GM23248 (cell line): ENCODE measurements at regions not wholly inside any gene's neighbourhood (a gene's known extent, or its start where the extent isn't known, plus 50 kb on each side); places are given as distances from the start of the nearest gene placed in this dataset.

Experiments
- DNase-seq: peaks from one replicate; pipeline ENCODE4 v3.0.0-alpha.2; 2015
- H2AFZ ChIP-seq: fragments of 200-600 bp; sonication (generic); 2 replicates; pipeline ENCODE4 v1.6.1; 2016; ENCODE audit warnings: antibody characterized with exemption
- H3F3A ChIP-seq: fragments of 200-600 bp; sonication (generic); 2 replicates; pipeline ENCODE4 v1.6.1; 2016; ENCODE audit warnings: mild to moderate bottlenecking, antibody characterized with exemption, mixed run types; ENCODE audit not compliant: insufficient read depth
- H3K27ac ChIP-seq: fragments of 200-600 bp; sonication (generic); 2 replicates; pipeline ENCODE4 v1.5.1; 2016; ENCODE audit warnings: mild to moderate bottlenecking
- H3K27me3 ChIP-seq: fragments of 200-600 bp; sonication (generic); replicated peaks from 2 replicates; pipeline ENCODE4 v1.6.1; 2016; ENCODE audit warnings: mild to moderate bottlenecking; ENCODE audit not compliant: insufficient read depth
- H3K36me3 ChIP-seq: fragments of 200-600 bp; sonication (generic); 2 replicates; pipeline ENCODE4 v1.6.1; 2016; ENCODE audit warnings: low read depth, mild to moderate bottlenecking
- H3K4me1 ChIP-seq: fragments of 200-600 bp; sonication (generic); 2 replicates; pipeline ENCODE4 v1.6.1; 2016; ENCODE audit warnings: mild to moderate bottlenecking; ENCODE audit not compliant: insufficient read depth
- H3K4me2 ChIP-seq: fragments of 200-600 bp; sonication (generic); one replicate; pipeline ENCODE4 v1.6.1; 2016; ENCODE audit warnings: mild to moderate bottlenecking; ENCODE audit not compliant: unreplicated experiment
- H3K4me3 ChIP-seq: fragments of 200-600 bp; sonication (generic); 2 replicates; pipeline ENCODE4 v1.5.1; 2016; ENCODE audit warnings: mild to moderate bottlenecking
- H3K79me2 ChIP-seq: fragments of 200-600 bp; sonication (generic); 2 replicates; pipeline ENCODE4 v1.6.1; 2016; ENCODE audit warnings: mild to moderate bottlenecking; ENCODE audit not compliant: insufficient read depth
- H3K9ac ChIP-seq: fragments of 200-600 bp; sonication (generic); 2 replicates; pipeline ENCODE4 v1.6.1; 2016; ENCODE audit warnings: mild to moderate bottlenecking
- H3K9me2 ChIP-seq: fragments of 200-600 bp; sonication (generic); 2 replicates; pipeline ENCODE4 v1.6.1; 2016; ENCODE audit warnings: mixed run types, mild to moderate bottlenecking, moderate library complexity; ENCODE audit not compliant: insufficient read depth
- H3K9me3 ChIP-seq: fragments of 200-600 bp; sonication (generic); one replicate; pipeline ENCODE4 v1.6.1; 2017; ENCODE audit warnings: low read depth
- H4K20me1 ChIP-seq: fragments of 200-600 bp; sonication (generic); 2 replicates; pipeline ENCODE4 v1.6.0; 2016; ENCODE audit not compliant: insufficient read depth
- EZH2 ChIP-seq: fragments of 200-600 bp; sonication (generic); IDR thresholded peaks from 2 replicates; pipeline ENCODE4 v1.6.1; 2018; ENCODE audit warnings: antibody characterized with exemption, mild to moderate bottlenecking; ENCODE audit not compliant: insufficient read depth, poor library complexity, severe bottlenecking
- EZH2phosphoT487 ChIP-seq: fragments of 200-600 bp; sonication (generic); IDR thresholded peaks from 2 replicates; pipeline ENCODE4 v1.6.1; 2018; ENCODE audit warnings: antibody characterized with exemption, moderate library complexity, mild to moderate bottlenecking, low read depth; ENCODE audit not compliant: insufficient read depth
- WGBS, 2 experiments: methylation state at CpG; one replicate each; pipeline ENCODE4 v1.1.6; 2015 to 2017; ENCODE audit warnings: low lambda C conversion rate in 2 of 2, low coverage in 1 of 2; ENCODE audit errors: missing lambda C conversion rate in 2 of 2; 5-methylcytosine and 5-hydroxymethylcytosine counted together
- in situ Hi-C: fragments of 300-500 bp; cut with MboI; formaldehyde crosslinking; loops from 2 replicates; pipeline ENCODE4 v1.15.0; 2020

GRCh38 chr4:132016703-132017350 lies 1132.3 kb upstream of the PCDH10 start:
- in situ Hi-C loops: no loop called here
- DNase-seq: no peak
- Histone ChIP-seq H3K27ac (no peak overlapping the region), H3K9me3 (no peaks in the 10 kb centered on the region), H3K79me2 (no peaks in the 10 kb centered on the region), H3K9me2 (no peaks in the 10 kb centered on the region), H3K4me1 (no peaks in the 10 kb centered on the region), H3K36me3 (no peaks in the 10 kb centered on the region), H3K27me3 (no peaks in the 10 kb centered on the region), H3F3A (no peaks in the 10 kb centered on the region), H3K4me2 (no peak overlapping the region), H3K4me3 (no peak overlapping the region), H2AFZ (no peak overlapping the region), H4K20me1 (no peaks in the 10 kb centered on the region), H3K9ac (no peak overlapping the region)
- WGBS, 2 experiments: 34 to 38% methylated on average over 2 of the region's 2 CpGs
- TF ChIP-seq EZH2: no peak
- no peak for TF ChIP-seq EZH2phosphoT487

DNA sequence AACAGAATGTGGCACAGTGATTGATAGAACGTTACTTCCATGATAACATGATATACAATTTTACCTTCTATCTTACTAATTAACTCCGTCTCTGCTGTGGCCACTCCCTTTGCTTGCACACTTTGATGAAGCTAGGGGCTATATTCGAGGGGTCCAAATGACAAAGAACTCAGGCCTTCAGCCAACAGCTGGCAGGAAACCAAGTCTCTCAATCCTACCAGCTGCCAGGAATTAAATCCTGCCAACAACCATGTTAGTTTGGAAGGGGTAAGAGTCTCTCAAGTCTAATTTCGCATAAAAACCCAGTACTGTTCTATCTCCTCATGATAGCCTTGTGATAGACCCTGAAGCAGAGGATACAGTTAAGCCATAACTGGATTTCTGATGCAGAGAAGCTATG lies 1122.9 kb upstream of the PCDH10 start:
- H3K9me2 ChIP-seq: no peaks in the 10 kb centered on the region
- no peaks in the 10 kb centered on the region for H3K79me2 ChIP-seq
- 5 to 6% methylated on average over 4 of the region's 4 CpGs for WGBS, 2 experiments
- no peaks in the 10 kb centered on the region for H3K4me1 ChIP-seq
- no peaks in the 10 kb centered on the region for H3K27me3 ChIP-seq
- H3K27ac ChIP-seq: no peak overlapping the region
- H3K4me3 ChIP-seq: no peak overlapping the region
- H3K36me3 ChIP-seq: no peaks in the 10 kb centered on the region
- in situ Hi-C loops: no loop called here
- H3F3A ChIP-seq: no peaks in the 10 kb centered on the region
- TF ChIP-seq EZH2 (no peak), EZH2phosphoT487 (no peak)
- no peak for DNase-seq
- no peaks in the 10 kb centered on the region for H3K9me3 ChIP-seq
- no peak overlapping the region for H3K4me2 ChIP-seq
- H3K9ac ChIP-seq: no peak overlapping the region
- no peak overlapping the region for H2AFZ ChIP-seq
- H4K20me1 ChIP-seq: no peaks in the 10 kb centered on the region

DNA sequence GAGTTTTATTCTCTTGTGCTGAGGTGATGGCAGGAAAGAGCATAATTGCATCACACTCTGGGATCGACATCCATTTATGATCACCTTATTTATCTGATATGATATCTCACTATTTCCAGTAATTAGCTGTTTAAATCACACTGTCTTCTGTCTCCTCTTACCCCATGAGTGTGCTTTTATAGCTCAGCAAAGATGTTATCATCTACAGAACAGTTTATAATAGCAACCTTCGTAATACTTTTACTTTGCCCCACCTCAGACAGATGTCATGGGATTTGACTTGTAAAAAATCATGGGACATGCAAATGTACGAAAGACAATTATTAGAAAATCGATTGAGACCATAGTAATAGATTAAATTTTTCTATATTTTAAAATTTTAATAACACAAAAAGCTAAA lies 1122.3 kb upstream of the PCDH10 start:
- in situ Hi-C loops: no loop called here
- no peaks in the 10 kb centered on the region for H3K27me3 ChIP-seq
- no peak overlapping the region for H3K4me2 ChIP-seq
- no peaks in the 10 kb centered on the region for H4K20me1 ChIP-seq
- no peaks in the 10 kb centered on the region for H3F3A ChIP-seq
- no peak overlapping the region for H3K4me3 ChIP-seq
- no peaks in the 10 kb centered on the region for H3K9me2 ChIP-seq
- no peaks in the 10 kb centered on the region for H3K36me3 ChIP-seq
- 10 to 14% methylated on average over 4 of the region's 4 CpGs for WGBS, 2 experiments
- H3K9ac ChIP-seq: no peak overlapping the region
- no peak for TF ChIP-seq EZH2phosphoT487
- no peak for TF ChIP-seq EZH2
- no peak overlapping the region for H2AFZ ChIP-seq
- no peak for DNase-seq
- H3K9me3 ChIP-seq: no peaks in the 10 kb centered on the region
- H3K79me2 ChIP-seq: no peaks in the 10 kb centered on the region
- H3K27ac ChIP-seq: no peak overlapping the region
- no peaks in the 10 kb centered on the region for H3K4me1 ChIP-seq

- H3K27ac ChIP-seq: no peak overlapping the region
- H3K9me3 ChIP-seq: no peaks in the 10 kb centered on the region
- DNase-seq: no peak
- no peaks in the 10 kb centered on the region for H3K36me3 ChIP-seq
- H3K79me2 ChIP-seq: no peaks in the 10 kb centered on the region
- H2AFZ ChIP-seq: no peak overlapping the region
- no peaks in the 10 kb centered on the region for H3K4me1 ChIP-seq
- 7 to 8% methylated on average over 1 of the region's 1 CpG for WGBS, 2 experiments
- H4K20me1 ChIP-seq: no peaks in the 10 kb centered on the region
- TF ChIP-seq EZH2: no peak
- TF ChIP-seq EZH2phosphoT487: no peak
- no peaks in the 10 kb centered on the region for H3F3A ChIP-seq
- no peaks in the 10 kb centered on the region for H3K9me2 ChIP-seq
- H3K9ac ChIP-seq: no peak overlapping the region
- H3K4me3 ChIP-seq: no peak overlapping the region
- no peak overlapping the region for H3K4me2 ChIP-seq
- in situ Hi-C loops: no loop called here
- H3K27me3 ChIP-seq: no peaks in the 10 kb centered on the region
These were observed 1092.6 kb upstream of the PCDH10 start for GRCh38 chr4:132056496-132056895.

GRCh38 chr4:132059227-132059626 lies 1089.9 kb upstream of the PCDH10 start:
- H4K20me1 ChIP-seq: no peaks in the 10 kb centered on the region
- no peaks in the 10 kb centered on the region for H3K9me2 ChIP-seq
- H2AFZ ChIP-seq: no peak overlapping the region
- DNase-seq: no peak
- H3K27me3 ChIP-seq: no peaks in the 10 kb centered on the region
- H3F3A ChIP-seq: no peaks in the 10 kb centered on the region
- no peak overlapping the region for H3K4me2 ChIP-seq
- TF ChIP-seq EZH2phosphoT487 (no peak), EZH2 (no peak)
- no peak overlapping the region for H3K4me3 ChIP-seq
- 10 to 17% methylated on average over 1 of the region's 1 CpG for WGBS, 2 experiments
- no peaks in the 10 kb centered on the region for H3K4me1 ChIP-seq
- H3K9ac ChIP-seq: no peak overlapping the region
- no peaks in the 10 kb centered on the region for H3K36me3 ChIP-seq
- H3K27ac ChIP-seq: no peak overlapping the region
- in situ Hi-C loops: no loop called here
- H3K9me3 ChIP-seq: no peaks in the 10 kb centered on the region
- H3K79me2 ChIP-seq: no peaks in the 10 kb centered on the region
